Sigmoid colon (tissue), 4 donors: ENCODE measurements at regions not wholly inside any gene's neighbourhood (a gene's known extent, or its start where the extent isn't known, plus 50 kb on each side); places are given as distances from the start of the nearest gene placed in this dataset.

ENCODE experiments used
- CTCF ChIP-seq, 4 experiments: fragments of 450-650 bp in 3 of 4; fragments of 200-600 bp in 1 of 4; IDR thresholded peaks; one replicate each; pipeline ENCODE4 v1.5.1; 2016 to 2019; ENCODE audit warnings: antibody characterized with exemption in 4 of 4, mild to moderate bottlenecking in 3 of 4, moderate library complexity in 2 of 4
- EP300 ChIP-seq, 4 donors: sonication (generic); formaldehyde crosslinking; IDR thresholded peaks; one replicate each; pipeline ENCODE4 v1.6.1; 2017; ENCODE audit warnings: antibody characterized with exemption in 4 of 4
- POLR2A ChIP-seq, 2 donors: fragments of 450-650 bp; IDR thresholded peaks; one replicate each; pipeline ENCODE4 v1.6.1; 2016; ENCODE audit warnings: antibody characterized with exemption in 2 of 2, mild to moderate bottlenecking in 2 of 2, moderate library complexity in 2 of 2
- POLR2AphosphoS5 ChIP-seq, 4 donors: sonication (generic); formaldehyde crosslinking; IDR thresholded peaks; one replicate each; pipeline ENCODE4 v1.6.1; 2017; ENCODE audit warnings: antibody characterized with exemption in 4 of 4

- TF ChIP-seq CTCF (IDR thresholded peaks at IDR 0.05) (no peak), EP300 (IDR thresholded peaks at IDR 0.05) (no peak), POLR2AphosphoS5 (IDR thresholded peaks at IDR 0.05) (no peak), POLR2A (IDR thresholded peaks at IDR 0.05) (no peak)
These were observed 873.2 kb downstream of the RPA4 start for GRCh38 chrX:97756879-97757278.
